ENCODE measurements at regions not wholly inside any gene's neighbourhood (a gene's known extent, or its start where the extent isn't known, plus 50 kb on each side); places are given as distances from the start of the nearest gene placed in this dataset.
A peak's percentile ranks its signal among the peaks of the same experiment; 100 is the strongest.

DNA sequence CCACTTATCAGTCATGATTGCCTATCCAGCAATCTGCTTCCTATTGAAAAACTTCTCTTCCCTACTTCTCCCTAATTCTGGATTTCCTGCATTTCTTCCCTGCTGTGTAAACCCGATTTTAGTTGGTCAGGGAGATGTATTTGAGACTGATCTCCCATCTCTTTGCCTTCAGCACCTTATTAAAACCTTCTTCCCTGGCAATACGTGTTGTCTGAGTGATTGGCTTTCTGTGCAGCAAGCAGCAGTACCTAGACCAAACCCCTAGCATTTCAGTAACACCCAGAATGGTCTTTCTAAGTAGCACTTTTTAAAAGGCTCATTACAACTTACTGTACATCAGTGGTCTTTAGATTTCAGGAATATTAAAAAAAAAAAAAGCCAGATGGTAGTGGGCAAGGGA lies 99.1 kb upstream of the PDE10A start:
- ATAC-seq (no peak), DNase-seq (no peak)
- no peak for TF ChIP-seq POLR2A (IDR thresholded peaks at IDR 0.05)
- TF ChIP-seq, protein P1, sequence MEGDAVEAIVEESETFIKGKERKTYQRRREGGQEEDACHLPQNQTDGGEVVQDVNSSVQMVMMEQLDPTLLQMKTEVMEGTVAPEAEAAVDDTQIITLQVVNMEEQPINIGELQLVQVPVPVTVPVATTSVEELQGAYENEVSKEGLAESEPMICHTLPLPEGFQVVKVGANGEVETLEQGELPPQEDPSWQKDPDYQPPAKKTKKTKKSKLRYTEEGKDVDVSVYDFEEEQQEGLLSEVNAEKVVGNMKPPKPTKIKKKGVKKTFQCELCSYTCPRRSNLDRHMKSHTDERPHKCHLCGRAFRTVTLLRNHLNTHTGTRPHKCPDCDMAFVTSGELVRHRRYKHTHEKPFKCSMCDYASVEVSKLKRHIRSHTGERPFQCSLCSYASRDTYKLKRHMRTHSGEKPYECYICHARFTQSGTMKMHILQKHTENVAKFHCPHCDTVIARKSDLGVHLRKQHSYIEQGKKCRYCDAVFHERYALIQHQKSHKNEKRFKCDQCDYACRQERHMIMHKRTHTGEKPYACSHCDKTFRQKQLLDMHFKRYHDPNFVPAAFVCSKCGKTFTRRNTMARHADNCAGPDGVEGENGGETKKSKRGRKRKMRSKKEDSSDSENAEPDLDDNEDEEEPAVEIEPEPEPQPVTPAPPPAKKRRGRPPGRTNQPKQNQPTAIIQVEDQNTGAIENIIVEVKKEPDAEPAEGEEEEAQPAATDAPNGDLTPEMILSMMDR (IDR thresholded peaks at IDR 0.05) = no peak
- Histone ChIP-seq H3K27me3 (no peaks in the 10 kb centered on the region), H3K4me1 (peaks cover 0 to 15% (median 7%) of the 10 kb centered on the region in 4 donors), H3K36me3 (no peaks in the 10 kb centered on the region), H3K9me3 (no peaks in the 10 kb centered on the region), H3K27ac (no peak overlapping the region), H3K4me3 (no peak overlapping the region)
- intact Hi-C loops (cut with DNase I) = no loop called here
- 59% methylated on average over 2 of the region's 2 CpGs for WGBS (ENCODE audit: insufficient coverage, low coverage, low lambda C conversion rate, missing lambda C conversion rate)

DNA sequence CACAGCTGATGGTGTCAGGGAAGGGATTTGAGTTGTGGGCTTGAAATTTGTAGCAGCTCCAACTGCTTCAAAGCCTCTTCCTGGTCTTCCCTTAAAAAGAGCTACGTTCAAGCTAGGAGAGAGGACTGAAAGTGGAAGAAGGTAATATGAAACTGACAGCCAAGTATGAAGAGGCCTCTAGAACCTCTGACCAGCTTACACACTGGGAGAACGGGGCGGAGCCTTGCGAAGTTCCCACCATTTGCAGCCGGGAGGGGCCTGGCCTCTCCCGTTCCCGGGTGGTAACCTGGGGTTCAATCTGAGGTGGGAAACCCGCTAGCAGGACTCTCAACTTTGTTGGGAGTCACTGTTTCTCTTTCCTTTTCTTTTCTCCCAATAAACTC lies 97.8 kb upstream of the PDE10A start:
- DNase-seq = no peak
- TF ChIP-seq POLR2A (IDR thresholded peaks at IDR 0.05) = no peak
- TF ChIP-seq, protein P1 (IDR thresholded peaks at IDR 0.05) = no peak

GRCh38 chr6:165760126-165760802 lies 97.2 kb upstream of the PDE10A start:
- intact Hi-C loops (cut with DNase I) = no loop called here
- 31% methylated on average over 7 of the region's 7 CpGs for WGBS (ENCODE audit: insufficient coverage, low coverage, low lambda C conversion rate, missing lambda C conversion rate)
- Histone ChIP-seq H3K27me3 (no peaks in the 10 kb centered on the region), H3K27ac (peak overlapping the region in 1 of 3 donors; percentile 33), H3K4me3 (peak overlapping the region in 2 of 3 donors; percentile 33 to 35), H3K4me1 (peaks cover 0 to 15% (median 7%) of the 10 kb centered on the region in 4 donors), H3K36me3 (no peaks in the 10 kb centered on the region), H3K9me3 (no peaks in the 10 kb centered on the region)
- ATAC-seq (peak; percentile 85 to 94 (median 90)), DNase-seq (peak in 1 of 3 donors; percentile 70)
- TF ChIP-seq, protein P1 (IDR thresholded peaks at IDR 0.05) = no peak
- no peak for TF ChIP-seq POLR2A (IDR thresholded peaks at IDR 0.05)

More for the DNA sequence above, 97.8 kb upstream of the PDE10A start:
- ATAC-seq = peak; percentile 19 to 59 (median 31)
- Histone ChIP-seq H3K27me3 (no peaks in the 10 kb centered on the region), H3K4me3 (peak overlapping the region in 1 of 3 donors; percentile 33), H3K27ac (peak overlapping the region in 1 of 3 donors; percentile 45), H3K36me3 (no peaks in the 10 kb centered on the region), H3K4me1 (peaks cover 0 to 15% (median 7%) of the 10 kb centered on the region in 4 donors), H3K9me3 (no peaks in the 10 kb centered on the region)
- intact Hi-C loops (cut with DNase I) = no loop called here
- 73% methylated on average over 5 of the region's 8 CpGs for WGBS (ENCODE audit: insufficient coverage, low coverage, low lambda C conversion rate, missing lambda C conversion rate)

- Histone ChIP-seq H3K4me3 (no peak overlapping the region), H3K27me3 (no peaks in the 10 kb centered on the region), H3K4me1 (peaks cover 0 to 15% (median 7%) of the 10 kb centered on the region in 4 donors), H3K36me3 (no peaks in the 10 kb centered on the region), H3K9me3 (no peaks in the 10 kb centered on the region), H3K27ac (no peak overlapping the region)
- no peak for TF ChIP-seq POLR2A (IDR thresholded peaks at IDR 0.05)
- TF ChIP-seq, protein P1 (IDR thresholded peaks at IDR 0.05) = no peak
- no peak for ATAC-seq
- intact Hi-C loops (cut with DNase I) = no loop called here
- DNase-seq = no peak
Observed at GRCh38 chr6:165758441-165758840, 95.4 kb upstream of the PDE10A start.

Measured in right lobe of liver (tissue), 6 donors.